GM19455 (cell line): ENCODE measurements at regions not wholly inside any gene's neighbourhood (a gene's known extent, or its start where the extent isn't known, plus 50 kb on each side); places are given as distances from the start of the nearest gene placed in this dataset.

ENCODE experiments used
- ATAC-seq: cut with Tn5 transposase; IDR thresholded peaks from one replicate; pipeline ENCODE4 v1.9.1; 2021; ENCODE audit not compliant: unreplicated experiment

DNA sequence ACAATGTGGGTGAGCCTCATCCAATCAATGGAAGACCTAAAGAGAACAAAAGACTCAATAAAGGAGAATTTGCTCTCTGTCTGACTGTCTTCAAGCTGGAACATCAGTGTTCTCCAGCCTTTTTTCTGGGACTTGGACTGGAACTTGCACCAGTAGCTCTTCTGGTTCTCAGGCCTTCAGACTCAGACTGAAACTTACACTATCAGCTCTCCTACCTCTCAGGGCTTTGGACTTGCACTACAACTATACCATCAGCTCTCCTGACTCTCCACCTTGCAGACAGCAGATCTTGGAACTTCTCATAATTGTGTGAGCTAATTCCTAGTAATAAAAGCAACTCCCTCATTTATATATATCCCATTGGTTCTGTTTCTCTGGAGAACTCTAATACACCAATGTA, 185.9 kb downstream of the SMIM20 start:
- ATAC-seq: no peak

DNA sequence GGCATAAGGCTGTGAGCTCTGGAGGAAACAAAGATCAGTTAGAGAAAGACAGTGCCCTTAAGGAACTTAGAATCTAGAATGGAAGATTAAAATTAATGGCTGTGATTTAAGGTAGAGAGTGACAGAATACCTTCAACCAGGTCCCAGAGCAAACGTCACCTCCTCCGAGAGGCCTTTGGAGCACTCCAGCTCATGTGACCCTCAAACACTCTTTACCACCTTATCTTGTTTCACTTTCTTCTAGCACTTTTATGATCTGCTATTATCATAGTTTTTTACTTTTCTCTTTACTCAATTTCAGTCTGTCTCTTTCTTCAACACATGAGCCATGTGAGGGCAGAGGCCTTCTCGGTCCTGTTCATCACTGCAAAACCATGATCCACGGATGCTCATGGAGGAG, 187.0 kb downstream of the SMIM20 start:
- ATAC-seq: no peak

GRCh38 chr4:26104056-26104685, 190.2 kb downstream of the SMIM20 start:
- peak; percentile 90 for ATAC-seq

DNA sequence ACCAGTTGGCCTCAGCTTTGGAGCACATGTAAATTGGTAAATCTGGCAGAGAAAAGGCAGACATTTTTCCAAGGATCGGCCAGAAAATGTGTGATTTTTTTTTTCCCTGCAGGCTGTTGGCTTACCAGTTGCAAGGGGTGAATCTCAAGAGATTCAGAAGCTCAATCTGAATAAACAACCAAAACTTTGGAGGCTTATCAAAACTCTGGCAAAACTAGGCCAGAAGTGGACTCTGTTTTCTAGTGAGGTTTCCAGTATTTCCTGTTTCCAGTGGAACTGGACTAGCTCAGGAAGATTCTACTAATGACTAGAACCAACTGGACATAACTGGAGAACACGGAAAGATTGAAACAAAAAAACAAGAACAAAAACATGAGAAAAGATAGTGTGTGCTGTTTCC, 191.3 kb downstream of the SMIM20 start:
- ATAC-seq: no peak

DNA sequence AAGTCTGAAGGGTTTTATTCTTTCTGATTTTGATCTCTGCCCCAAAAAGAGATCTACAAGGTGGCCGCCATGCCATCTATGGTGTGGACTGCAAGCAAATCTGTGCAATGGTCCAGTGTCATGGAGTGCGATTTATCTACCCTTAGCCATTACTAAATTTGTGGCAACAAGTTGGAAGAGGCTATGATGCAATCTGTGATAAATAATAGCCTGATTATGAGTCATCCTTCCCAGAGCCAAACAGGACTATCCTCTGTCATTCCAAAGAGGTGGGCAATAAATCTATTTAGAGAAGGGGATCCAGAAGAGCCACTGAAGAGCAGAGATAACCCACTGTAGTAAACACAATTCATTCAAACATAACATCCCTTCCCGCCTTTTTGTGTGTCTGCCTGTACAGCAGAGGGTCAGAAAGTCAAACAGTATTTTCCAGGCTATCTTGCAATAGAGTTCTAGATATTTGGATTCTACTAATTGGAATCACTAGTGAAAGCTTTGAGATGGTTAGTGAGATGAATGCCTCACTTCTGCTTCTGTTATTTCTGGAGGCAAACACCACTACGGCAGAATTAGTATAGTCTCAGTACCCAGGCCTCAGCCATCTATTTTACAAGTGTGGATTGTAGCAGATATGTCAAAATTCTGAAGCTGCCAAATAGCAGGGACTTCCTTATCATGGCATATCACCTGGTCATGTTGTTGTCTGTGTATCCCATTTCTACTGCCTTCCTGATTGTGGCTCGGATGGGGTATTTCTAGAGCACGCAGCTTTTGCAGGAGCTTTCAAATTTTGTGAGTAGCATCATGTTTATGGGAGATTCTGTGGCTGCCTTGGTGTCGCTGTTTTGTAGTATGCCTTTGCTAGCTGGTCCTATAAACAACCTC, 192.0 kb downstream of the SMIM20 start:
- ATAC-seq: no peak

GRCh38 chr4:26106776-26107175, 192.8 kb downstream of the SMIM20 start:
- no peak for ATAC-seq

DNA sequence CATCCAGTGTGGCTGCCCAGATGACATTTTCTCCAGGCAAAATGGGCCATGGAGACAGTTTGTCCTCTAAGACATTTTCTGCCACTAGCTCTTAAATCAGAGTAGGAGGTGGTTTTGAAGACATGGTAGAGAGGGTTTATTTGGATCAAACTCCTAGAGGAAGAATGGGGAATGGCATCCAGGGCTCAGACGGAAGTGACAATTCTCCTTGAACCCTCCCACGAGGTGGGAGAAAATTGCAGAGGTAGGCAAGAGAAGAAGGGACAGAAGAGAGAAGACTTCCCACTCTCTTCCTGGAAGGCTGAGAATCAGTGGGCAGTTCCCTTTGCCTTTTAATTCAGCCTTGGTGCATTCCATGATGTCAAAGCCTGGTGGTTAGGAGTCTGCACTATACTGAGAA, 194.0 kb downstream of the SMIM20 start:
- ATAC-seq: no peak

DNA sequence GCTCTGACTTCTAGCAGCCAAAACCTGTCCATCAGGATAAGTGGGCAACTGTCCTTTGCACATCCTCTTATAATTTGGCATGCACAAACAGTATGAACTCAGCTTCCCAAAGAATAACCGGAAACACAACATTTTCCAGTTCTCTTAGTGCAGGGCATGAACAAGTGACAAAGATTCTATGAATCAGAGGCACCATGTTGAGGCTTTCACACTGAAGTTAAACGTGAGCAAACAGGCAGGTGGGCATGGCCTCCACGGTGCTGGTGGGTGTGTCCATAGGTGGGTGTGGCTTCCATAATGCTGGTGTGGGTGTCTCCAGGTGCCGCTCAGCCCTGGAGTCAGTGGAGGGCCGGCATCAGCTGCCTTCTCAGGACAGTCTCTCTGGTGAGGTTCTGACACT, 196.5 kb downstream of the SMIM20 start:
- no peak for ATAC-seq

- ATAC-seq: no peak
These were observed 199.4 kb downstream of the SMIM20 start for GRCh38 chr4:26113339-26113940.

DNA sequence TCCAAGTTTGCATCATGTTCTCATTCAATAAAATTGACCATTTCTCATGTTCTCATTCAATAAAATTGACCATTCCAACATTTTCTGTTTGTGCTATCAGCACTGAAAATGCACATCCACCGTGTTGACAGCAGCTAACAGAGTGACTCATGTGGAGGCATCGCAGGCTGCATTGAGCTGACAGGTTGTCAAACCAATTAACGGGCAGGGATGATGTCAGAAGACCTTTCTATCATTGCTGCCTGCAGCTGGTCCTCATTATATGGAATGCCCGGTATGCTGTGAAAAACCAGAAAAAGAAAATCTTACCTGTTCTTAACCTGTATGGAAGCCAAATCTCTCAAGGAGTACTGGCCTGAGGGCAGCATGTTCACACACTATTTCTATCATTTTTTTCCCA, 202.0 kb downstream of the SMIM20 start:
- ATAC-seq: no peak

GRCh38 chr4:26120098-26120825, 200.6 kb upstream of the RBPJ start:
- no peak for ATAC-seq

- ATAC-seq: no peak
These were observed 198.1 kb upstream of the RBPJ start for GRCh38 chr4:26122690-26123089.

DNA sequence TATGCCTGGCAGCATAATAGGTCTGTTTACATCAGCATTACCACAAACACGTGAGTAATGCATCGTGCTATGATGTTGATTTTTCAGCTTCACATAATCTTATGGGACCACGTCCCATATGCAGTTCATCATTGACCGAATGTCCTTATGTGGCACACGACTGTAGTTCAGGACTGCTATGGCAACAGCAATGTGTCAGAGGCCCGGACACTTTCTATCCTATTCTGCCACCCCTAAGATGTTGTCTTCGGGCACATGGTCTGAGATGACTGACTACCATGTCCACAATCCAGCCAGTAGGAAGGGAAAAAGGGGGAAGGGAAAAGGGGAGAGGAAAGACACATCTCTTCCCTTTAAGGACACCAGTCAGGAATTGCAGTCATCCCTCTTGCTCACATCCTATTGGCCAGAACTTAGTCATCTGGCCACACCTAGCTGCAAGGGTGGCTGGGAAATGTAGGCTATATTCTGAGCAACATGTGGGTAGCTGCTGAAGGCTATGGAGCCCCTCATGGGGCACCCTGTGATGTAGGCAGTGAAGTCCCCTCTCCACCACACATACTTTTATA, 196.0 kb upstream of the RBPJ start:
- ATAC-seq: no peak

- peak; percentile 47 for ATAC-seq
These were observed 194.6 kb upstream of the RBPJ start for GRCh38 chr4:26126143-26126718.

GRCh38 chr4:26126994-26127393, 193.8 kb upstream of the RBPJ start:
- no peak for ATAC-seq

GRCh38 chr4:26127851-26128337, 192.9 kb upstream of the RBPJ start:
- no peak for ATAC-seq

DNA sequence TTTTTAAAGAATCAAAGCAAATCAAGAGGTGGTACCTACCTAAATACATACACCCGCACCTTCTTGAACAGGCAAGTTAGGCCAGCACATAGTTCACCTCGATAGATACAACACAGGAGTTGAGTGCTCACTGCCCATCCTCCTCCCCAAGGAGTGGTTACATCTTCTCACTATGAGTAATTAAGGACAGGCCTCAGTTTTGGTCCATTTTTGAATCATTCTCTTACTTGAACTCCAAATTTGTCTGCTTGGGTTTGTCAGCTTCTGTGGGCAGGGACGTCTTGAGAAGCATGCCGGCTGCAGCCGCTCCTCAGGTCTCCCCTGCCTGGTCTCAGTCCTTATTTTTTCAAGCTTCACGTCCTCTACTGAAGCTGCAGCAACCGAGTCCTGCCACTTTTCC, 190.6 kb upstream of the RBPJ start:
- peak; percentile 67 for ATAC-seq

- ATAC-seq: no peak
These were observed 189.9 kb upstream of the RBPJ start for GRCh38 chr4:26130841-26131432.

DNA sequence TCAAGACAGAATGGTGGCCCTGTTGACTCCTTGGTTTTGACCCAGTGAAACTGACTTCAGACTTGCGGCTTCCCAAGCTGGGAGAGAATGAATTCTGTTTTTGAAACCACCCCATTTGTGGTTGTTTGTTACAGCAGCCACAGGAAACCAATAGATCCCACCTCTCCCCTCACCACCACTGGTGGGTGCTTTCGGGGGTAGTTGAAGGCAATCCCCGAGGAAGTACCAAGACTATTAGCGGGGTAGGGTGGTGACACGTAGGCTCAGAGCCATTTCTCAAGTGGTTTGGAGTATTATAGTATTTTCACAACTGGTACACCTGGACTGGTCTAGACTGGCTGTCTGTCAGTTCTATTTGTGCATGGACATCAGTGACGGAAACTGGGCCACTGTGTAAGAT, 189.1 kb upstream of the RBPJ start:
- peak; percentile 63 for ATAC-seq

GRCh38 chr4:26132858-26133257, 188.0 kb upstream of the RBPJ start:
- no peak for ATAC-seq
